Upper lobe of right lung (tissue), 1 donor: ENCODE measurements at regions not wholly inside any gene's neighbourhood (a gene's known extent, or its start where the extent isn't known, plus 50 kb on each side); places are given as distances from the start of the nearest gene placed in this dataset.

Experiments used
- ATAC-seq: fragments of 200-7000 bp; cut with Tn5 transposase; one replicate; pipeline ENCODE4 v1.9.1; 2020; ENCODE audit warnings: mild to moderate bottlenecking, moderate library complexity
- DNase-seq: peaks from one replicate; pipeline ENCODE4 v3.0.0-alpha.2; 2020
- H3K27ac ChIP-seq: fragments of 200-600 bp; one replicate; pipeline ENCODE4 v1.8.0; 2022
- H3K27me3 ChIP-seq: fragments of 200-600 bp; one replicate; pipeline ENCODE4 v1.8.0; 2022; ENCODE audit warnings: mild to moderate bottlenecking
- H3K36me3 ChIP-seq: fragments of 200-600 bp; one replicate; pipeline ENCODE4 v1.8.0; 2022
- H3K4me1 ChIP-seq: fragments of 200-600 bp; one replicate; pipeline ENCODE4 v1.8.0; 2022
- H3K4me3 ChIP-seq: fragments of 200-600 bp; one replicate; pipeline ENCODE4 v1.8.0; 2022; ENCODE audit warnings: mild to moderate bottlenecking
- H3K9me3 ChIP-seq: fragments of 200-600 bp; one replicate; pipeline ENCODE4 v1.8.0; 2022
- intact Hi-C: fragments of 100-400 bp; cut with DNase I; formaldehyde crosslinking; loops from one replicate; pipeline ENCODE4 v1.11.0; 2022
- TF ChIP-seq, protein P1 (sequence below): fragments of 200-600 bp; IDR thresholded peaks from one replicate; pipeline ENCODE4 v1.8.0; 2022; ENCODE audit warnings: antibody characterized with exemption
- donor health status: DM: no; HTN: yes; CAD: no; lungs with severe emphysema.

DNA sequence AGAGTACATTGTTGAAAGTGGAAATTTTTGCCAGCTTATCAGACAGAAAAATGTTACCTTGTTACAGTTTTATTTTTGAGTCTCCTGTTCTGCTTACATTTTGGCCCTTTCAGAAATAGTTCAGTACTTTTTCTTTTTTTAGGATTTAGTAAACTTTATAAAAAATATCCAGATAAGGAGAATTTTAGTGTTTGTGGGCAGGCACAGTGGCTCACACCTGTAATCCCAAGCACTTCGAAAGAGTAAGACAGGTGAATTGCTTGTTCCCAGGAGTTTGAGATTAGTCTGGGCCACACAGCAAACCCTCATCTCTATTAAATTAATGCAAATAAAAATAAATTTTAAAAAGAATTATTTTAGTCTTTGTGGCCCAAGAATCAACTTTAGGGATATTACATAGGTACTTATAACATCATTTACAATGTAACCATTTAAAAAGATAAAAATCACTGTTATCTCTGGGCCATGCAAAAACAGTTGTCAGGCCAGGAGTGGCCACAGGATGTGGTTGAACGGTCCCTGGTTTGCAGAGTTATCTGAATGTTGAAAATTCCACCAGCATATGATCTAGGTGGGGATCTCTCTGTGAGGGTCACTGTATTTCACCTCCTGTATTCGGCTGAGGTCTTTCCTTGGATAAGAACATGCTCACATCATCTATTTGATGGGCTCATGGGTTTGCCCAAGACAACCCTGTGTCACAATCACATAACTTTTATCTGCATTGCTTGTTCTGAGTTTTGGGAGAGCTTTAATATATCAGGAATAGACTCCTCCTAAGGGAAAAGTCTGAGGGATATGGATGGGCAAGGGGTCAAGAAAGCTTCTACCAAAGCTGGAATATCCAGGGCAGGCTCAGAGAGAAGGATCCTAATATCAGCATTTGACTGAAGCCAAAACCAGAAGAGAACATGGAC, 91.5 kb downstream of the GGTLC2 start:
- Histone ChIP-seq H3K9me3 (no peaks in the 10 kb centered on the region), H3K27ac (no peak overlapping the region), H3K36me3 (no peaks in the 10 kb centered on the region), H3K27me3 (peaks cover 7% of the 10 kb centered on the region), H3K4me3 (no peak overlapping the region), H3K4me1 (no peaks in the 10 kb centered on the region)
- no peak for DNase-seq
- TF ChIP-seq, protein P1, sequence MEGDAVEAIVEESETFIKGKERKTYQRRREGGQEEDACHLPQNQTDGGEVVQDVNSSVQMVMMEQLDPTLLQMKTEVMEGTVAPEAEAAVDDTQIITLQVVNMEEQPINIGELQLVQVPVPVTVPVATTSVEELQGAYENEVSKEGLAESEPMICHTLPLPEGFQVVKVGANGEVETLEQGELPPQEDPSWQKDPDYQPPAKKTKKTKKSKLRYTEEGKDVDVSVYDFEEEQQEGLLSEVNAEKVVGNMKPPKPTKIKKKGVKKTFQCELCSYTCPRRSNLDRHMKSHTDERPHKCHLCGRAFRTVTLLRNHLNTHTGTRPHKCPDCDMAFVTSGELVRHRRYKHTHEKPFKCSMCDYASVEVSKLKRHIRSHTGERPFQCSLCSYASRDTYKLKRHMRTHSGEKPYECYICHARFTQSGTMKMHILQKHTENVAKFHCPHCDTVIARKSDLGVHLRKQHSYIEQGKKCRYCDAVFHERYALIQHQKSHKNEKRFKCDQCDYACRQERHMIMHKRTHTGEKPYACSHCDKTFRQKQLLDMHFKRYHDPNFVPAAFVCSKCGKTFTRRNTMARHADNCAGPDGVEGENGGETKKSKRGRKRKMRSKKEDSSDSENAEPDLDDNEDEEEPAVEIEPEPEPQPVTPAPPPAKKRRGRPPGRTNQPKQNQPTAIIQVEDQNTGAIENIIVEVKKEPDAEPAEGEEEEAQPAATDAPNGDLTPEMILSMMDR: no peak
- ATAC-seq: no peak
- intact Hi-C loops: no loop called here

DNA sequence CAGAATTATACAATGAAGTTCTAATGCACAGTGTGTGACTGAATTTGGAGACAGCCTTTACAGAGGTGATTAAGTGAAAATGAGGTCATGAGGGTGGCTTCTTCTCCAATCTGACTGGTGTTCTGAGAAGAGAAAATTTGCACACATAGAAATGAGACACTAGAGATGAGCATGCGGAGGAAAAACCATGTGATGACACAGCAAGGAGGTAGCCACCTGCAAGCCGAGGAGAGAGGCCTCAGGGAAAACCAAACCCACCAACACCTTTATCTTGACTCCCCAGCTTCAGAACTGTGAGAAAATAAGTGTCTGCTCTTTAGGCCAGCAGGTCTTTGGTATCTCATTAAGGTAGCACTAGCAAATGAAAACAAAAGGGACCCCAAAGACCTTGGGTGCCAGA, 93.2 kb downstream of the GGTLC2 start:
- intact Hi-C loops: no loop called here
- DNase-seq (no peak), ATAC-seq (no peak)
- Histone ChIP-seq H3K9me3 (no peaks in the 10 kb centered on the region), H3K27me3 (peaks cover 7% of the 10 kb centered on the region), H3K4me3 (no peak overlapping the region), H3K36me3 (no peaks in the 10 kb centered on the region), H3K27ac (no peak overlapping the region), H3K4me1 (no peaks in the 10 kb centered on the region)
- TF ChIP-seq, protein P1: no peak

DNA sequence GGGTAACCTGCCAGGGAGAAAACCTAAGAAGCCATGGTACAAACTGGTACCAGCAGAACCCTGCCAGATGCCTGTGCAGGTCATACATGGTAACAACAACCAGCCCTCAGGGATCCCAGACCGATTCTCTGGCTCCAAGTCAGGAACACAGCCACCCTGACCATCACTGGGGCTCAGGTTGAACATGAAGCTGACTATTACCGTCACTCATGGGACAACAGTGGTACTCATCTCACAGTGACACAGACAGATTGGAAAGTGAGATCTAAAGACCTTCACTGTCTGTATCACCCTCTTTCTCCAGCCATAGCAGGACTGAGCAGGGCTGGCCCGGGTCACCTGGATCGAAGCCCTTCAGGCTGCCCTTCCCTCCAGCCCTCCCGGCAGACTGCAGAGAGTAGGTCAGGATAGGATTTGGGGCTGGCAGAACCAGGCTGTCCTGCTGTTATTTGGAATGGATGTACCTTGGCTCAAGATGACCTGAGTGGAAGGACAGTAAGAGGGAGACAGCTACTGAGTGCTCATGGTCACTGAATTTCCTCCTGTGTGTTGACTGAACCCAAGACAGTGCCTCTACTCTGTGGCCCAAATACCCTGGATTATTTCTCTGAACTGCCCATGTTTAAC, 94.7 kb downstream of the GGTLC2 start:
- no peaks in the 10 kb centered on the region for H3K9me3 ChIP-seq
- no peaks in the 10 kb centered on the region for H3K36me3 ChIP-seq
- no peaks in the 10 kb centered on the region for H3K4me1 ChIP-seq
- DNase-seq (no peak), ATAC-seq (no peak)
- H3K4me3 ChIP-seq: no peak overlapping the region
- intact Hi-C loops: no loop called here
- peaks cover 7% of the 10 kb centered on the region for H3K27me3 ChIP-seq
- H3K27ac ChIP-seq: no peak overlapping the region
- TF ChIP-seq, protein P1: no peak

DNA sequence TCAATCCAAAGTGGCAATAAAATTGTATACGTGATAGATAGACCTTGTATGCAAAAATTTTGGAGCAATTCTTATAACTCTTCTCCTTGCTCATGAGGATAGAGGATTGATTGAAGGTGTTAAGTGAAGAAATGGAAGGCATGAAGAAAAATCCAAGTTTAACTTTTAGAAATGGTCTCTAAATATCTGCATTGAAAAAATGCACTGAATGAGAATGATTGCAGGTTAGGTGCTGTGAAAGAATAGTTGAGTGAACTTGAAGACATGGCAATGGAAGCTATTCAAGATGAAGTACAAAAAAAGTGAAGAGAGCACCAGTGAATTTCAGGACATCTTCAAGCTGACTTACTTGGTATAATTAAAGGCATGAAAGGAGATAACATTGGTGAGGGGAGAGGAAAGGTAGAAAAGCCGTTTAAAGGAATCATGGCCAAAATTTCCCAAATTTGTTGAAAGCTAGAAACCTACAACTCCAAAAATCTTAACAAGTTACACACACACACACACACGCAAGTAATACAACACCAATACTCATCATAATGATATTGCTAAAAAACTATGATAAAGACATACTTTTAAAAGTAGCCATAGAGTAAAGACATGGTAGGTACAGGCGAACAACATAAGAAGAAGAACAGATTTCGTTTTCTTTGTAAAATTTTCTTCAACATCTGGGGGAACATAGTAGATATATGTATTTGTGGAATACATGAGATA, 96.3 kb downstream of the GGTLC2 start:
- intact Hi-C loops: no loop called here
- TF ChIP-seq, protein P1: no peak
- H3K27ac ChIP-seq: no peak overlapping the region
- no peaks in the 10 kb centered on the region for H3K9me3 ChIP-seq
- ATAC-seq (no peak), DNase-seq (no peak)
- no peak overlapping the region for H3K4me3 ChIP-seq
- peaks cover 7% of the 10 kb centered on the region for H3K27me3 ChIP-seq
- no peaks in the 10 kb centered on the region for H3K36me3 ChIP-seq
- no peaks in the 10 kb centered on the region for H3K4me1 ChIP-seq

DNA sequence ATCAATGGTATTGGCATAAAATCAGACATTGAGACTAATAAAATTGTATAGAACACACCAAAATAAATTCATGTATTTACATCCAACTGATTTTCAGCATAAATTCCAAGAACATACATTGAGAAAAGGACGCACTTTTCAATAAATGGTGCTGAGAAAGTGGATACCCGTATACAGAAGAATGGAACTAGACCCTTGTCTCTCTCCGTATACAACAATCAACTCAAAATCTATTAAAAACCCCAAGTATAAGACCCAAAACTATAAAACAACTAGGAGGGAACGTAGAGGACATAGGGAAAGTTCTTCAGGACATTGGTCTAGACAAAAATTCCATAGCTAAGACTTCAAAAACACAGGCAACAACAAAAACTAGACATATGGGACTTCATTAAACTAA, 97.4 kb downstream of the GGTLC2 start:
- TF ChIP-seq, protein P1: no peak
- Histone ChIP-seq H3K9me3 (no peaks in the 10 kb centered on the region), H3K36me3 (no peaks in the 10 kb centered on the region), H3K4me1 (no peaks in the 10 kb centered on the region), H3K4me3 (no peak overlapping the region), H3K27me3 (peaks cover 7% of the 10 kb centered on the region), H3K27ac (no peak overlapping the region)
- no peak for DNase-seq
- ATAC-seq: no peak
- intact Hi-C loops: no loop called here
